DMS153 treated with DMSO at 0.1 percent for 48 hours (cell line): ENCODE measurements at regions not wholly inside any gene's neighbourhood (a gene's known extent, or its start where the extent isn't known, plus 50 kb on each side); places are given as distances from the start of the nearest gene placed in this dataset.

Experiments
- DNase-seq: peaks from one replicate; lab custom pipeline; 2025; ENCODE audit not compliant: unreplicated experiment; lab: John Stamatoyannopoulos, UW

GRCh38 chr12:41893491-41893890 is 251.2 kb downstream of the GXYLT1 start:
- DNase-seq = no peak

GRCh38 chr12:41892302-41892701 is 252.4 kb downstream of the GXYLT1 start:
- no peak for DNase-seq

GRCh38 chr12:41891226-41891625 is 253.4 kb downstream of the GXYLT1 start:
- DNase-seq = no peak

GRCh38 chr12:41888285-41888684 is 256.4 kb downstream of the GXYLT1 start:
- DNase-seq = no peak

GRCh38 chr12:41881891-41882805 is 262.5 kb downstream of the GXYLT1 start:
- no peak for DNase-seq

- DNase-seq = no peak
Measured at GRCh38 chr12:41869432-41869831, 275.2 kb downstream of the GXYLT1 start.

- no peak for DNase-seq
Measured at GRCh38 chr12:41866878-41867430, 277.7 kb downstream of the GXYLT1 start.

GRCh38 chr12:41856228-41856627 is 288.4 kb downstream of the GXYLT1 start:
- no peak for DNase-seq

- no peak for DNase-seq
Measured at GRCh38 chr12:41850046-41850445, 294.6 kb downstream of the GXYLT1 start.

- no peak for DNase-seq
Measured at GRCh38 chr12:41846718-41847117, 298.0 kb downstream of the GXYLT1 start.

- no peak for DNase-seq
Measured at GRCh38 chr12:41836416-41836815, 308.3 kb downstream of the GXYLT1 start.

- DNase-seq = no peak
Measured at GRCh38 chr12:41835556-41835955, 309.1 kb downstream of the GXYLT1 start.

- DNase-seq = no peak
Measured at GRCh38 chr12:41819948-41820347, 324.7 kb downstream of the GXYLT1 start.

- DNase-seq = no peak
Measured at GRCh38 chr12:41804026-41804425, 340.6 kb downstream of the GXYLT1 start.

GRCh38 chr12:41802803-41803202 is 341.9 kb downstream of the GXYLT1 start:
- no peak for DNase-seq

GRCh38 chr12:41801261-41801660 is 343.4 kb downstream of the GXYLT1 start:
- no peak for DNase-seq

- DNase-seq = no peak
Measured at GRCh38 chr12:41799671-41800070, 345.0 kb downstream of the GXYLT1 start.

- DNase-seq = no peak
Measured at GRCh38 chr12:41795910-41796309, 348.8 kb downstream of the GXYLT1 start.

- no peak for DNase-seq
Measured at GRCh38 chr12:41795051-41795600, 349.5 kb downstream of the GXYLT1 start.

- DNase-seq = no peak
Measured at GRCh38 chr12:41794336-41794735, 350.3 kb downstream of the GXYLT1 start.

- DNase-seq = no peak
Measured at GRCh38 chr12:41784957-41785356, 359.7 kb downstream of the GXYLT1 start.

- no peak for DNase-seq
Measured at GRCh38 chr12:41778934-41779333, 365.7 kb downstream of the GXYLT1 start.
